ENCODE measurements at regions not wholly inside any gene's neighbourhood (a gene's known extent, or its start where the extent isn't known, plus 50 kb on each side); places are given as distances from the start of the nearest gene placed in this dataset.

DNA sequence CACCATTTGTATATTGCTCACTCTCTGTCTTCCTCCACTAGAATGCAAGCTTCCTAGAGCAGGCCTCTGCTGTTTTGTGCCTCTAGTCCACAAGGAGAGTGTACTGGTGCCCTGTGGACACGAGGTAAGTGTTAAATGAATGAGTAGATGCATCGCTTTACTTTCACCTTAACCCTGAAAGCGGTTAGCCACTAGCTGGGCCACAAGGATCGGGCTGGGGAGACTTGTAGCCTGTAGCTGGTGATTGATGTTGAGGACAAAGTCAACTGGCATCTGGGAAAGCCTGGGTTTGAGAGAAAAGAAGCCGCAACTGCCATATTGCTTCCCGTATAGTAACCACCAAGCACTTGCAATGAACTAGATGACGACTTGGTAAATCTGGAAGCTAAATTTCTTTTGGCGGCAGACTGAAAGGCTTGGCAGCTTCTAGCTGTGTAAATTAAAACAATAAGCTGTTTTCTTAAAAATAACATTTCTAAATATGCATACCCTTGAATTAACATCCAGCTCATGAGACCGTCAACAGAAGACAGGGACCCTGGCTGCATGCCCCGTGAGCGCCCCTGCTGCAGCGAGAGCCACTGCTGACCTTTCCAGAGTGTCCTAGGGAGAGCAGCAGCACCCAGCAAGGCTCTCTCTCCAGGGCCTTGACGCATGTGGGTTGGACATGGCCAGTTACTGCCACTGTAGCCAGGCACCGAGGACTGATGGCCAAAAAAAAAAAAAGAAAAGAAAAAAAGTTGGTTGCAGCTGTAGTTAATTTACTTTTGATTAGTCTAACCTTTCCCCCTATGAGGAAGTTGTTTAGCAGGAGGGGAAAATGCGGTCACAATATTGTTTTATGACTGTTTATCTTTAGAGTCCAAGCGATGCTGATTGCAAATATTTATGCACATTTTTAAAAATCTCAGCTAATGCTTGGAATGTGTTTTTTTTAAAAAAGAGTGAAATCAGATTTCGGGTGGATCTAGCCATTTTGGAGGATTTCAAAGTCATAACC lies 315.1 kb downstream of the TFAP2C start:
- H3K27ac Mint-ChIP-seq = no peak overlapping the region
- no peaks in the 10 kb centered on the region for H3K36me3 Mint-ChIP-seq
- no peaks in the 10 kb centered on the region for H3K4me1 Mint-ChIP-seq
- H3K9me3 Mint-ChIP-seq = no peaks in the 10 kb centered on the region
- H3K4me3 Mint-ChIP-seq = no peak overlapping the region
- peaks cover 1% of the 10 kb centered on the region for H3K27me3 Mint-ChIP-seq

GRCh38 chr20:56945057-56945456 lies 316.0 kb downstream of the TFAP2C start:
- H3K36me3 Mint-ChIP-seq = no peaks in the 10 kb centered on the region
- no peaks in the 10 kb centered on the region for H3K9me3 Mint-ChIP-seq
- H3K27me3 Mint-ChIP-seq = peaks cover 1% of the 10 kb centered on the region
- no peak overlapping the region for H3K27ac Mint-ChIP-seq
- H3K4me3 Mint-ChIP-seq = no peak overlapping the region
- H3K4me1 Mint-ChIP-seq = no peaks in the 10 kb centered on the region

DNA sequence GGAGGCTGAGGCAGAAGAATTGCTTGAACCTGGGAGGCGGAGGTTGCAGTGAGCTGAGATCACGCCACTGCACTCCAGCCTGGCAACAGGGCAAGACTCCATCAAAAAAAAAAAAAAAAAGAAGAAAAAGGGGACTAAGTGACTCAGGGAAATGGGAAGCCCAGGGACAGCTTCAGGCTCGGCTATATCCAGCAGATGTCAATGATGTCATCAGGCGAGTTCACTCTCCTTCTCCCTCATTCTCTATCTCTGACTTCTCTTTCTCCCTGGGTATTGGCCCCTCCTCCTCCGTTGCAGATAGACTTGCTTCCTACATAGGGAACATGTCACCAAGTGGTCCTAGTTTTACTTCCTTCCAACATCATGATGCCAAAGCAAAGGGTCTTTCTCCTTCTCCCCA lies 316.8 kb downstream of the TFAP2C start:
- Mint-ChIP-seq H3K4me3 (no peak overlapping the region), H3K27ac (no peak overlapping the region), H3K36me3 (no peaks in the 10 kb centered on the region)

DNA sequence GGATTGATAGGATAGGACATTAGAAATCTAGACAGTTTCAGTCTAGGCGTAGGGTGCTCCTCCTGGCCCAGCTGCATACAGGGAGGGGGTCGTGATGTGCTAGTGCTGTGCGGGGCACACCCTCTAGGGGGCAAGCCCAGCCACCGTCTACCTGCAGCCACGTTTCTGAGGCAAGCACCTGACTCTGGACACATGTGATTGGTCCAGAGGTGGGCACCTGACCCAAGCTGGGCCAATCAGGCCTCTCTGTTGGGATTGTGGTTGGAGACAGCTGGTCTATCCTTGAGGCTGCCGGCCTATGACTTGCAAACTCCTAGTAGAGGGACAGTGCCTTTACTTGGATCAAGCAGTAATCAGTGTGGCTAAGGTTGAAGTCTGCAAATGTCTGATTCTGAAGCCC lies 317.1 kb downstream of the BMP7 start:
- Mint-ChIP-seq H3K27me3 (peaks cover 1% of the 10 kb centered on the region), H3K27ac (no peak overlapping the region), H3K4me3 (no peak overlapping the region), H3K4me1 (no peaks in the 10 kb centered on the region), H3K9me3 (no peaks in the 10 kb centered on the region), H3K36me3 (no peaks in the 10 kb centered on the region)

More for the DNA sequence above, 316.8 kb downstream of the TFAP2C start:
- Mint-ChIP-seq H3K4me1 (no peaks in the 10 kb centered on the region), H3K27me3 (peaks cover 1% of the 10 kb centered on the region), H3K9me3 (no peaks in the 10 kb centered on the region)

GRCh38 chr20:56952258-56953047 lies 314.0 kb downstream of the BMP7 start:
- peaks cover 5% of the 10 kb centered on the region for H3K27me3 Mint-ChIP-seq
- no peak overlapping the region for H3K4me3 Mint-ChIP-seq
- H3K27ac Mint-ChIP-seq = no peak overlapping the region
- no peaks in the 10 kb centered on the region for H3K9me3 Mint-ChIP-seq
- H3K36me3 Mint-ChIP-seq = no peaks in the 10 kb centered on the region
- no peaks in the 10 kb centered on the region for H3K4me1 Mint-ChIP-seq

GRCh38 chr20:56953048-56953586 lies 313.3 kb downstream of the BMP7 start:
- Mint-ChIP-seq H3K4me3 (no peak overlapping the region), H3K27ac (no peak overlapping the region), H3K27me3 (peaks cover 9% of the 10 kb centered on the region), H3K36me3 (no peaks in the 10 kb centered on the region), H3K4me1 (no peaks in the 10 kb centered on the region), H3K9me3 (no peaks in the 10 kb centered on the region)

GRCh38 chr20:56954797-56955196 lies 311.6 kb downstream of the BMP7 start:
- H3K36me3 Mint-ChIP-seq = no peaks in the 10 kb centered on the region
- no peaks in the 10 kb centered on the region for H3K9me3 Mint-ChIP-seq
- H3K4me3 Mint-ChIP-seq = no peak overlapping the region

GRCh38 chr20:56955680-56956079 lies 310.8 kb downstream of the BMP7 start:
- no peak overlapping the region for H3K27ac Mint-ChIP-seq
- no peaks in the 10 kb centered on the region for H3K9me3 Mint-ChIP-seq
- no peak overlapping the region for H3K4me3 Mint-ChIP-seq
- H3K27me3 Mint-ChIP-seq = peaks cover 11% of the 10 kb centered on the region
- H3K36me3 Mint-ChIP-seq = no peaks in the 10 kb centered on the region
- H3K4me1 Mint-ChIP-seq = no peaks in the 10 kb centered on the region

More at GRCh38 chr20:56954797-56955196, 311.6 kb downstream of the BMP7 start:
- Mint-ChIP-seq H3K27me3 (peaks cover 11% of the 10 kb centered on the region), H3K27ac (no peak overlapping the region), H3K4me1 (no peaks in the 10 kb centered on the region)

DNA sequence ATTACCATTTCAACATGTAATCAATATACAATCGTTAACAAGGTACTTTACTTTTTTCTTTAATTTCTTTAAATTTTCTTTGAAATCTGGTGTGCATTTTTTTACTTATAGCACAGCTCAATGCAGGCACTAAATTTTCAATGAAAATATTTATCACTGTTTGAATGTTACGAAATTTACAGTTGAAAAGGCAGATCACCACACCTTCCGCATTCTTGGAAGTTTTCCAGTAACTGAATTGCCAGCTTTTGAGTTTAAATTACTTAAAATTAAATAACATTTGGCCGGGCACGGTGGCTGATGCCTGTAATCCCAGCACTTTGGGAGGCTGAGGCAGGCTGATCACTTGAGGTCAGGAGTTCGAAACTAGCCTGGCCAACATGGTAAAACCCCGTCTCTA lies 309.9 kb downstream of the BMP7 start:
- Mint-ChIP-seq H3K27me3 (peaks cover 13% of the 10 kb centered on the region), H3K36me3 (no peaks in the 10 kb centered on the region), H3K4me1 (no peaks in the 10 kb centered on the region), H3K27ac (no peak overlapping the region), H3K9me3 (no peaks in the 10 kb centered on the region), H3K4me3 (no peak overlapping the region)

DNA sequence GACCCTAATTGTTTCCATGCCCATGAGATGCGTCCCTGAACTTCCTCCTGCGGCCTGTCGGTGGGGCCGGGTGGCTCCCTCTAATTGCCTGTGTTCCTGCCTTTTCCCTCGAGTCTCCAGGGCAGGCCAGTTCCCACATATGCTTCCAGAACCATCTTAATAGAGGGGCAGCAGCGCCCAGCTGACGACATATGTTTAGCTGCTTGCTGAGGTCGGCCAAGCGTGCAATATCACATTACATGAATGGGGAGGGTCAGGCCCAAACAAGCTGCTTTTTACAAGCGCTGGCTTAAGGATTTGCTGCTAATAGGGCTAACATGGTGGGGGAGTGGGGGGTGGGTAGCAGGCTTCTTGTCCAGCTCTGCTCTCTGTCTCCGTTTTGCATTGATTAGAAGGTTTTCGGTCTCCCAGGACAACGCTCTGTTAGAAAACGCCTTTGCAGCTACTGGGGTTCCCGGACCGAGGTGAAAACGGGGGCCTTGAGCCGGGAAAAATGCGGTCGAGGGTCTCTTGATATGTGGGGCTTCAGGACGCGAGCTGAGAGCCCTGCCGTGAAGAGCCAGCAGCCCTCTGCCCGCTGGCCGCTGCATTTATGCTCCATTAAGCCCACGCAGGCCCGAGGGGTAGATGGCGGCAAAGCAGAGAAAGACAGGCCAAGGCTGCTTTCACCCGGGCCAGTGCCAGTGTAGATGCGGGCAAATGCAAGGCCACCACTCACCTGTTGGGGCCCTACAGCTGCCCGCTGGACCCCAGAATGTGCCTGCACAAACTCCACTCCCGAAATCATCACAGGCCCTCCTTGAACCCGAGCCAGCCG lies 308.5 kb downstream of the BMP7 start:
- Mint-ChIP-seq H3K27me3 (peaks cover 14% of the 10 kb centered on the region), H3K4me3 (no peak overlapping the region), H3K27ac (no peak overlapping the region), H3K4me1 (no peaks in the 10 kb centered on the region), H3K9me3 (no peaks in the 10 kb centered on the region), H3K36me3 (no peaks in the 10 kb centered on the region)

DNA sequence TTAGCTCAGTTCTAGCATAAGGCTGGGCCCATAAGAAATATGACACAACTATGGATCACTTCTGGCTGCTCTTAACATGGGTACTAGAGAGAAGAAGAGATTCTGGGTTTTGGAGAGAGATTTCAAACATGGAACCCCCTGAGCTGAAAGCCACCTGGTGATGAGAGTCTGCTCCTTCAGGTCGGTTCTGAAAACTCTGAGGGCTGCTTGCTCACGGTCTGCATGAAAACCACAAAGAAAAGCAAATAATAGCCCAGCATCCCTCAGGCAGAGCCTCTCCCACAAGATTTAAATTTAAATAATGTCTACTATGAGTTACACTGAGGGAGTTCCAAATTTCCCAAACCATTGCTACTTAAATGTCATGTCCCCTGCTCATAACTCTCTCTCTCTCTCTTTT lies 301.5 kb downstream of the BMP7 start:
- H3K36me3 Mint-ChIP-seq = no peaks in the 10 kb centered on the region
- H3K9me3 Mint-ChIP-seq = no peaks in the 10 kb centered on the region
- no peak overlapping the region for H3K27ac Mint-ChIP-seq
- no peak overlapping the region for H3K4me3 Mint-ChIP-seq
- H3K27me3 Mint-ChIP-seq = peaks cover 7% of the 10 kb centered on the region
- H3K4me1 Mint-ChIP-seq = no peaks in the 10 kb centered on the region

DNA sequence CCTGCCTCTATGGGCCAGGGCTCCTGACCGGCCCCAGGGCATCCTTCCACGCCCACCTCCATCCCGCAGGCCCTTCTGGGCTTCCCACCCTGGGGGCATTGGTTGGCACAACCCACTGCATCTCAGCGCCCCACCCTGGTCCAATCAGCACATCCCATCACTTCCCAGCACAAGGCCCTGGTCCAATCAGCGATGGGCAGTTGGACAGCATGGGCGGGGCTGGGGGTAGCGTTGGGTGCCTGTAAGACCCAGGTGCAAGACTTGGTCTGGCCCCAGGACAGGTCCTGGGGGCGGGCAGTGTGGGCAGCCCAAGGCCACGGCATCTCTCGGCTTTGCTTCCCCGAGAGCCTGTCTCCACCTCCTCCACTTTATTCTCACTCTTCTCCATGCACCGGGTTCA lies 298.5 kb downstream of the BMP7 start:
- Mint-ChIP-seq H3K36me3 (no peaks in the 10 kb centered on the region), H3K4me3 (no peak overlapping the region), H3K27ac (no peak overlapping the region), H3K4me1 (no peaks in the 10 kb centered on the region), H3K9me3 (no peaks in the 10 kb centered on the region), H3K27me3 (peaks cover 7% of the 10 kb centered on the region)

DNA sequence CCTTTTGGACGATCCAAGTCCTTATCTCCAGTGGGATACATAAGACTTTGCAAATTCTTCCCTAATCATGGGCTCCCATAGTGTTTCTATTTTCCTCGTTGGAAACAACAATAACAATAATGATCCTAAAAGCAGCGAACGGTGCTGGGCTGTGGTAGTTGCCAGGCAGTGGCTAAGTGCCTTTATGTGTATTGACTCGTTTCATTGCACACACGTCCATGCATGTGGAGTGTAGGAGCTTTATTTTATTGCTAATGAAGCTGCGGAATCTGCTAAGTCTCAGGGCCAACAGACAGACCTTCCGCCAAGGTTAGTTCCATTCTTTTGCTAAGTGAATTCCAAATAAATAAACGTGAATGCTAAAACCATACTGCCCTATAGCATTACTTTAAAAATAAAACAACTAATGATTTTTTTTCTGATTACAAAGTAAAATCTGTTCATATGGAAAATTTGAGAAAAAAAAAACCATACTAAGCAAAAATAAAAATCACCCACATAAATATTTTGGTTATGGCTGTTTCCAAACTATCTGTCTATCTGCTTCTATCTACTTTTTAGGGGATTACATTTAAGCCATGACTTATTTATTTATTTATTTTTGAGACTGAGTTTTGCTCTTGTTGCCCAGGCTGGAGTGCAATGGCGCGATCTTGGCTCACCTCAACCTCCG lies 297.9 kb downstream of the BMP7 start:
- H3K4me1 Mint-ChIP-seq = no peaks in the 10 kb centered on the region
- H3K36me3 Mint-ChIP-seq = no peaks in the 10 kb centered on the region
- no peak overlapping the region for H3K4me3 Mint-ChIP-seq
- no peak overlapping the region for H3K27ac Mint-ChIP-seq
- H3K27me3 Mint-ChIP-seq = peaks cover 8% of the 10 kb centered on the region
- no peaks in the 10 kb centered on the region for H3K9me3 Mint-ChIP-seq

GRCh38 chr20:56974499-56975250 lies 291.8 kb downstream of the BMP7 start:
- H3K9me3 Mint-ChIP-seq = no peaks in the 10 kb centered on the region
- peaks cover 33% of the 10 kb centered on the region for H3K27me3 Mint-ChIP-seq
- no peak overlapping the region for H3K4me3 Mint-ChIP-seq
- H3K36me3 Mint-ChIP-seq = no peaks in the 10 kb centered on the region
- H3K27ac Mint-ChIP-seq = no peak overlapping the region
- H3K4me1 Mint-ChIP-seq = no peaks in the 10 kb centered on the region
